ENCODE measurements at regions not wholly inside any gene's neighbourhood (a gene's known extent, or its start where the extent isn't known, plus 50 kb on each side); places are given as distances from the start of the nearest gene placed in this dataset.

DNA sequence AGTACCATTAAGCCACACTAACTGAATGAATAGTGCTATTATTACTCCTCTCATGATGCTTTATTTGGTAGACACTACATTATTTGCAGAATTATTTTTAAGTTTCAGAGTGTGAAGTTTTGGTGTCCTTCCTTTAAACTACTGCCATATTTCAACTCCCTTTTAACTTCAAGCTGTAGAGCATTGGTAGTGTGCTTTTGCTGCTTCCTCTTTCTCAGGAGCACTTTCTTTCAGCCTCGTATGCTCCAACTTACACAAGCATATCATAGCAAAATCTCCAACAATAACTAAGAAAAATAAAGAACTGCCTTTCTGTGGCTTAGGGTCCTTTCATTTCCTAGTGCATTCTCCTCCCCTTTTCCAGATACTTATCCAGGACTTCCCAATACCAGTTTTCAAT, 476.4 kb upstream of the AGTR1 start:
- no peaks in the 10 kb centered on the region for H3K79me2 ChIP-seq (replicated peaks; ENCODE audit: insufficient read depth, low read length)
- no peaks in the 10 kb centered on the region for H3F3A ChIP-seq (ENCODE audit: insufficient read depth, low read length, poor library complexity, severe bottlenecking)
- H3K9me2 ChIP-seq (ENCODE audit: insufficient read depth, low read length): no peaks in the 10 kb centered on the region
- H3K9ac ChIP-seq (ENCODE audit: low read length): no peak overlapping the region
- no peaks in the 10 kb centered on the region for H3K9me3 ChIP-seq (ENCODE audit: low read length)
- H3K4me2 ChIP-seq (ENCODE audit: low read length): no peak overlapping the region
- no peak overlapping the region for H2AFZ ChIP-seq (ENCODE audit: low read depth, low read length)
- TF ChIP-seq EP300 (conservative IDR thresholded peaks at IDR 0.05; ENCODE audit: poor library complexity, severe bottlenecking): no peak
- TF ChIP-seq SMC3 (conservative IDR thresholded peaks at IDR 0.05; ENCODE audit: poor library complexity): no peak
- no peak for TF ChIP-seq POLR2AphosphoS5 (IDR thresholded peaks at IDR 0.05)
- TF ChIP-seq EZH2 (IDR thresholded peaks at IDR 0.05; ENCODE audit: borderline replicate concordance, insufficient read depth, low read length, poor library complexity, severe bottlenecking): no peak
- TF ChIP-seq, protein P1, sequence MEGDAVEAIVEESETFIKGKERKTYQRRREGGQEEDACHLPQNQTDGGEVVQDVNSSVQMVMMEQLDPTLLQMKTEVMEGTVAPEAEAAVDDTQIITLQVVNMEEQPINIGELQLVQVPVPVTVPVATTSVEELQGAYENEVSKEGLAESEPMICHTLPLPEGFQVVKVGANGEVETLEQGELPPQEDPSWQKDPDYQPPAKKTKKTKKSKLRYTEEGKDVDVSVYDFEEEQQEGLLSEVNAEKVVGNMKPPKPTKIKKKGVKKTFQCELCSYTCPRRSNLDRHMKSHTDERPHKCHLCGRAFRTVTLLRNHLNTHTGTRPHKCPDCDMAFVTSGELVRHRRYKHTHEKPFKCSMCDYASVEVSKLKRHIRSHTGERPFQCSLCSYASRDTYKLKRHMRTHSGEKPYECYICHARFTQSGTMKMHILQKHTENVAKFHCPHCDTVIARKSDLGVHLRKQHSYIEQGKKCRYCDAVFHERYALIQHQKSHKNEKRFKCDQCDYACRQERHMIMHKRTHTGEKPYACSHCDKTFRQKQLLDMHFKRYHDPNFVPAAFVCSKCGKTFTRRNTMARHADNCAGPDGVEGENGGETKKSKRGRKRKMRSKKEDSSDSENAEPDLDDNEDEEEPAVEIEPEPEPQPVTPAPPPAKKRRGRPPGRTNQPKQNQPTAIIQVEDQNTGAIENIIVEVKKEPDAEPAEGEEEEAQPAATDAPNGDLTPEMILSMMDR (IDR thresholded peaks at IDR 0.05; ENCODE audit: poor library complexity, severe bottlenecking): no peak
- TF ChIP-seq TAF1 (IDR thresholded peaks at IDR 0.05; ENCODE audit: low read depth): no peak
- no peak for TF ChIP-seq MXI1 (conservative IDR thresholded peaks at IDR 0.05; ENCODE audit: poor library complexity, severe bottlenecking)
- no peak for TF ChIP-seq RAD21 (conservative IDR thresholded peaks at IDR 0.05)
- TF ChIP-seq, protein P2, sequence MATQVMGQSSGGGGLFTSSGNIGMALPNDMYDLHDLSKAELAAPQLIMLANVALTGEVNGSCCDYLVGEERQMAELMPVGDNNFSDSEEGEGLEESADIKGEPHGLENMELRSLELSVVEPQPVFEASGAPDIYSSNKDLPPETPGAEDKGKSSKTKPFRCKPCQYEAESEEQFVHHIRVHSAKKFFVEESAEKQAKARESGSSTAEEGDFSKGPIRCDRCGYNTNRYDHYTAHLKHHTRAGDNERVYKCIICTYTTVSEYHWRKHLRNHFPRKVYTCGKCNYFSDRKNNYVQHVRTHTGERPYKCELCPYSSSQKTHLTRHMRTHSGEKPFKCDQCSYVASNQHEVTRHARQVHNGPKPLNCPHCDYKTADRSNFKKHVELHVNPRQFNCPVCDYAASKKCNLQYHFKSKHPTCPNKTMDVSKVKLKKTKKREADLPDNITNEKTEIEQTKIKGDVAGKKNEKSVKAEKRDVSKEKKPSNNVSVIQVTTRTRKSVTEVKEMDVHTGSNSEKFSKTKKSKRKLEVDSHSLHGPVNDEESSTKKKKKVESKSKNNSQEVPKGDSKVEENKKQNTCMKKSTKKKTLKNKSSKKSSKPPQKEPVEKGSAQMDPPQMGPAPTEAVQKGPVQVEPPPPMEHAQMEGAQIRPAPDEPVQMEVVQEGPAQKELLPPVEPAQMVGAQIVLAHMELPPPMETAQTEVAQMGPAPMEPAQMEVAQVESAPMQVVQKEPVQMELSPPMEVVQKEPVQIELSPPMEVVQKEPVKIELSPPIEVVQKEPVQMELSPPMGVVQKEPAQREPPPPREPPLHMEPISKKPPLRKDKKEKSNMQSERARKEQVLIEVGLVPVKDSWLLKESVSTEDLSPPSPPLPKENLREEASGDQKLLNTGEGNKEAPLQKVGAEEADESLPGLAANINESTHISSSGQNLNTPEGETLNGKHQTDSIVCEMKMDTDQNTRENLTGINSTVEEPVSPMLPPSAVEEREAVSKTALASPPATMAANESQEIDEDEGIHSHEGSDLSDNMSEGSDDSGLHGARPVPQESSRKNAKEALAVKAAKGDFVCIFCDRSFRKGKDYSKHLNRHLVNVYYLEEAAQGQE (IDR thresholded peaks at IDR 0.05; ENCODE audit: borderline replicate concordance): no peak
- no peak overlapping the region for H3K4me3 ChIP-seq (ENCODE audit: low read length)
- H4K20me1 ChIP-seq (ENCODE audit: insufficient read depth): no peaks in the 10 kb centered on the region
- no peaks in the 10 kb centered on the region for H3K27me3 ChIP-seq (ENCODE audit: insufficient read depth, low read depth, low read length)
- no peak overlapping the region for H3K27ac ChIP-seq (ENCODE audit: low read length)
- no peaks in the 10 kb centered on the region for H3K36me3 ChIP-seq (ENCODE audit: insufficient read depth, low read length)

DNA sequence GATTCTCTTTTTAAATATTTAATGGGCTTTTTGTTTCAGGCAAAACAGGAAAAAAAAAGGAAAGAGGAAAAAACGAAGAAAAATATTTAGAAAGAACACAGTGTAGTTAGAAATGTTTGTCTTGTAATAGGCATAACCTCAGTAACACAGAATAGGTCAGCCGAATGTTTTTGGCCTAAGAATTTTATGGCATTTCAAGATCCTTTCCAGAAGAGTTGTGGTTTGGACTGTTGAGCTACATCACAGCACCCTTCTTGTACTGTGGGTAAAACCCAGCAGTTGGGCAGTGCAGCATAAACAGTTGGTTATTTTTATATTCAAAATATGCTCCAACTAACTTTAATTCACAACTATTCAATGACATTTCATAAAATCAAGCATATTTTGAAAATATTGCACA, 474.4 kb upstream of the AGTR1 start:
- no peaks in the 10 kb centered on the region for H3K79me2 ChIP-seq (replicated peaks; ENCODE audit: insufficient read depth, low read length)
- no peaks in the 10 kb centered on the region for H3F3A ChIP-seq (ENCODE audit: insufficient read depth, low read length, poor library complexity, severe bottlenecking)
- no peak overlapping the region for H3K27ac ChIP-seq (ENCODE audit: low read length)
- TF ChIP-seq RAD21 (conservative IDR thresholded peaks at IDR 0.05) (no peak), EZH2 (IDR thresholded peaks at IDR 0.05; ENCODE audit: borderline replicate concordance, insufficient read depth, low read length, poor library complexity, severe bottlenecking) (no peak), POLR2AphosphoS5 (IDR thresholded peaks at IDR 0.05) (no peak), EP300 (conservative IDR thresholded peaks at IDR 0.05; ENCODE audit: poor library complexity, severe bottlenecking) (no peak), MXI1 (conservative IDR thresholded peaks at IDR 0.05; ENCODE audit: poor library complexity, severe bottlenecking) (no peak), TAF1 (IDR thresholded peaks at IDR 0.05; ENCODE audit: low read depth) (no peak), SMC3 (conservative IDR thresholded peaks at IDR 0.05; ENCODE audit: poor library complexity) (no peak)
- TF ChIP-seq, protein P1 (IDR thresholded peaks at IDR 0.05; ENCODE audit: poor library complexity, severe bottlenecking): no peak
- TF ChIP-seq, protein P2 (IDR thresholded peaks at IDR 0.05; ENCODE audit: borderline replicate concordance): no peak
- H4K20me1 ChIP-seq (ENCODE audit: insufficient read depth): no peaks in the 10 kb centered on the region
- H3K9ac ChIP-seq (ENCODE audit: low read length): no peak overlapping the region
- no peak overlapping the region for H3K4me3 ChIP-seq (ENCODE audit: low read length)
- H3K27me3 ChIP-seq (ENCODE audit: insufficient read depth, low read depth, low read length): no peaks in the 10 kb centered on the region
- no peak overlapping the region for H3K4me2 ChIP-seq (ENCODE audit: low read length)
- H2AFZ ChIP-seq (ENCODE audit: low read depth, low read length): no peak overlapping the region
- no peaks in the 10 kb centered on the region for H3K36me3 ChIP-seq (ENCODE audit: insufficient read depth, low read length)
- H3K9me3 ChIP-seq (ENCODE audit: low read length): no peaks in the 10 kb centered on the region
- H3K9me2 ChIP-seq (ENCODE audit: insufficient read depth, low read length): no peaks in the 10 kb centered on the region
